ENCODE measurements at regions not wholly inside any gene's neighbourhood (a gene's known extent, or its start where the extent isn't known, plus 50 kb on each side); places are given as distances from the start of the nearest gene placed in this dataset.

DNA sequence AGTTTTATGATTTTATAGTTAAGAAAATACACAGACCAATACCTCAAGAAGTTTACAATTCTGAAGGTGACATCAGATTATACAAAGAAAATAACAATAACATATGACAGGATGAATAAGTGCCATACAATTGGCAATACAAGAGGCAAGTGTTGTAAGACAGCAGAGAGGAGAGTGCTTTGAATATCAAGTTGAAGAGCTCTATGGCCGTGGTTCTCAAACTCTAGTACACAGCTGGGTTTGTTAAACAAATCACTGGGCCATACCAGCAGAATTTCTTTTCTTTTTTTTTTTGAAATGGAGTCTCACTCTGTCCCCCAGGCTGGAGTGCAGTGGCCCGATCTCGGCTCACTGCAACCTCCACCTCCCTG is 167.1 kb upstream of the NECTIN3 start:
- no peak overlapping the region for H3K9ac ChIP-seq (ENCODE audit: low read length)
- WGBS, result 95% methylated on average over 3 of the region's 3 CpGs
- no peak overlapping the region for H2AK5ac ChIP-seq (ENCODE audit: low read length, severe bottlenecking)
- H4K8ac ChIP-seq (ENCODE audit: low read length), result no peak overlapping the region
- H3K79me1 ChIP-seq (replicated peaks; ENCODE audit: low read length, poor library complexity, severe bottlenecking), result no peaks in the 10 kb centered on the region
- H3K4me3 ChIP-seq (ENCODE audit: insufficient read depth in 1 of 2, low read depth in 1 of 2, low read length in 2 of 2), result no peak overlapping the region
- no peak overlapping the region for H2BK120ac ChIP-seq (ENCODE audit: low read depth, low read length)
- no peaks in the 10 kb centered on the region for H3K36me3 ChIP-seq (ENCODE audit: control insufficient read depth in 1 of 2, insufficient read depth in 2 of 2, low read depth in 1 of 2, low read length in 2 of 2)
- H3K27me3 ChIP-seq (ENCODE audit: control insufficient read depth in 1 of 2, insufficient read depth in 1 of 2, low read length in 2 of 2), result no peaks in the 10 kb centered on the region
- H3K23ac ChIP-seq (ENCODE audit: low read length in 2 of 2), result no peak overlapping the region
- H2AFZ ChIP-seq (ENCODE audit: low read depth, low read length), result no peak overlapping the region
- no peaks in the 10 kb centered on the region for H3K9me3 ChIP-seq (ENCODE audit: control insufficient read depth, low read length)
- no peak overlapping the region for H3K4ac ChIP-seq (ENCODE audit: low read depth in 1 of 2, low read length in 2 of 2)
- no peak overlapping the region for H3K18ac ChIP-seq (ENCODE audit: low read depth in 1 of 2, low read length in 2 of 2)
- no peaks in the 10 kb centered on the region for H3K4me1 ChIP-seq (ENCODE audit: control insufficient read depth, insufficient read depth, low read depth, low read length)
- no peak overlapping the region for H2BK12ac ChIP-seq (ENCODE audit: low read length in 2 of 2)
- H4K91ac ChIP-seq (ENCODE audit: low read length), result no peak overlapping the region
- H2BK5ac ChIP-seq (ENCODE audit: low read depth, low read length, poor library complexity, severe bottlenecking), result no peak overlapping the region
- no peak overlapping the region for H3K14ac ChIP-seq (ENCODE audit: low read length in 2 of 2)
- H3K4me2 ChIP-seq (ENCODE audit: low read length, poor library complexity, severe bottlenecking), result no peak overlapping the region
- DNase-seq, result no peak
- no peak overlapping the region for H3K27ac ChIP-seq (ENCODE audit: low read length, poor library complexity, severe bottlenecking)
- no peak overlapping the region for H2BK15ac ChIP-seq (ENCODE audit: low read depth, poor library complexity, severe bottlenecking)

DNA sequence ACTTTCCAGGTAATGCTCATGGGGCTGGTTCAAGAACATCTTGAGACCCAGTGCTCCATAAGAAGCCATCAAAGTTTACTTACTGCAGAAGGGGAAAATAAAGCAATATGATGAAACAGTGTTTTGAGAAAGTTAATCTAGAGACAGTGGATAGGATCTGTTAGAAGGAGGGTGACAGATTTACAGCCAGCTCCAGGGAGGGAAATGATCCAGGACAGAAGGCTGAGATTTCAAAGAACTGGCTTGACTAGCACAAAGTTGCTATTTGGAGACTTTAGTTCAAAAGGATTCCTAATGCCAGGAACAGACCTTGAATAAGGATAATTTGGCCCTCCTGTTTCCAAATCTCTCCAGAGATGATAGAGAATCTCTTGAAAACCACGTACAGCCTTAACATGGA is 166.5 kb upstream of the NECTIN3 start:
- 61% methylated on average over 1 of the region's 1 CpG for WGBS
- Histone ChIP-seq H3K27ac (ENCODE audit: low read length, poor library complexity, severe bottlenecking) (no peak overlapping the region), H3K14ac (ENCODE audit: low read length in 2 of 2) (no peak overlapping the region)

DNA sequence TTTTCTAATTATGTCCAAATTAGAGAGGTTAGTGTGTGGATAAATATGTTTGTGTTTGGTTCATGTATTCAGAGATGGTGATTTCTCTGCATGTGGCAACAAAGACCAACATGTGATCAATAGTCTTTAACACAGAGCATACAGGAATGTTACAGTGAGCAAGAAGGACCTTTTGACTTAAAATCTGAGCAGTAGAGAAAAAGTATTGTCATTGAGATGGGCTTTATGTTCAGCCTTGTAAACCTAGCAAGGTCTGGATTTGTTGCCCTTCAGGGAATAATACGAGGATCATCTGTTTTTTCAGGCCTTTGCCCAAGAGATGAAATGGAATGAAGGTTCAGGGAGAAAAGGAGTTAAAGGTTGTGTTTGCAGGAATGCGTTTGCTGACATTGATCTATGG is 161.8 kb upstream of the NECTIN3 start:
- no peak overlapping the region for H3K4me2 ChIP-seq (ENCODE audit: low read length, poor library complexity, severe bottlenecking)
- no peaks in the 10 kb centered on the region for H3K4me1 ChIP-seq (ENCODE audit: control insufficient read depth, insufficient read depth, low read depth, low read length)
- no peak overlapping the region for H3K23ac ChIP-seq (ENCODE audit: low read length in 2 of 2)
- H4K91ac ChIP-seq (ENCODE audit: low read length), result no peak overlapping the region
- WGBS, result 80% methylated on average over 2 of the region's 2 CpGs
- no peaks in the 10 kb centered on the region for H3K36me3 ChIP-seq (ENCODE audit: control insufficient read depth in 1 of 2, insufficient read depth in 2 of 2, low read depth in 1 of 2, low read length in 2 of 2)
- H3K4ac ChIP-seq (ENCODE audit: low read depth in 1 of 2, low read length in 2 of 2), result no peak overlapping the region
- no peak overlapping the region for H3K14ac ChIP-seq (ENCODE audit: low read length in 2 of 2)
- no peak overlapping the region for H3K4me3 ChIP-seq (ENCODE audit: insufficient read depth in 1 of 2, low read depth in 1 of 2, low read length in 2 of 2)
- H2AFZ ChIP-seq (ENCODE audit: low read depth, low read length), result no peak overlapping the region
- no peak overlapping the region for H4K8ac ChIP-seq (ENCODE audit: low read length)
- no peaks in the 10 kb centered on the region for H3K79me1 ChIP-seq (replicated peaks; ENCODE audit: low read length, poor library complexity, severe bottlenecking)
- no peak overlapping the region for H3K18ac ChIP-seq (ENCODE audit: low read depth in 1 of 2, low read length in 2 of 2)
- H3K9me3 ChIP-seq (ENCODE audit: control insufficient read depth, low read length), result no peaks in the 10 kb centered on the region
- no peaks in the 10 kb centered on the region for H3K27me3 ChIP-seq (ENCODE audit: control insufficient read depth in 1 of 2, insufficient read depth in 1 of 2, low read length in 2 of 2)
- DNase-seq, result no peak
- no peak overlapping the region for H3K9ac ChIP-seq (ENCODE audit: low read length)
- H2BK15ac ChIP-seq (ENCODE audit: low read depth, poor library complexity, severe bottlenecking), result no peak overlapping the region
- H2BK120ac ChIP-seq (ENCODE audit: low read depth, low read length), result no peak overlapping the region
- H2BK12ac ChIP-seq (ENCODE audit: low read length in 2 of 2), result no peak overlapping the region
- H2BK5ac ChIP-seq (ENCODE audit: low read depth, low read length, poor library complexity, severe bottlenecking), result no peak overlapping the region
- no peak overlapping the region for H2AK5ac ChIP-seq (ENCODE audit: low read length, severe bottlenecking)
- no peak overlapping the region for H3K27ac ChIP-seq (ENCODE audit: low read length, poor library complexity, severe bottlenecking)

More for the DNA sequence above, 166.5 kb upstream of the NECTIN3 start:
- Histone ChIP-seq H2BK120ac (ENCODE audit: low read depth, low read length) (no peak overlapping the region), H3K4me2 (ENCODE audit: low read length, poor library complexity, severe bottlenecking) (no peak overlapping the region), H2BK15ac (ENCODE audit: low read depth, poor library complexity, severe bottlenecking) (no peak overlapping the region), H2BK12ac (ENCODE audit: low read length in 2 of 2) (no peak overlapping the region), H3K9me3 (ENCODE audit: control insufficient read depth, low read length) (no peaks in the 10 kb centered on the region), H3K4me1 (ENCODE audit: control insufficient read depth, insufficient read depth, low read depth, low read length) (no peaks in the 10 kb centered on the region), H4K91ac (ENCODE audit: low read length) (no peak overlapping the region), H2AFZ (ENCODE audit: low read depth, low read length) (no peak overlapping the region), H3K4me3 (ENCODE audit: insufficient read depth in 1 of 2, low read depth in 1 of 2, low read length in 2 of 2) (no peak overlapping the region), H3K23ac (ENCODE audit: low read length in 2 of 2) (no peak overlapping the region), H2BK5ac (ENCODE audit: low read depth, low read length, poor library complexity, severe bottlenecking) (no peak overlapping the region), H2AK5ac (ENCODE audit: low read length, severe bottlenecking) (no peak overlapping the region), H3K79me1 (replicated peaks; ENCODE audit: low read length, poor library complexity, severe bottlenecking) (no peaks in the 10 kb centered on the region), H3K27me3 (ENCODE audit: control insufficient read depth in 1 of 2, insufficient read depth in 1 of 2, low read length in 2 of 2) (no peaks in the 10 kb centered on the region), H3K18ac (ENCODE audit: low read depth in 1 of 2, low read length in 2 of 2) (no peak overlapping the region), H3K4ac (ENCODE audit: low read depth in 1 of 2, low read length in 2 of 2) (no peak overlapping the region), H3K9ac (ENCODE audit: low read length) (no peak overlapping the region), H3K36me3 (ENCODE audit: control insufficient read depth in 1 of 2, insufficient read depth in 2 of 2, low read depth in 1 of 2, low read length in 2 of 2) (no peaks in the 10 kb centered on the region), H4K8ac (ENCODE audit: low read length) (no peak overlapping the region)
- DNase-seq, result no peak

DNA sequence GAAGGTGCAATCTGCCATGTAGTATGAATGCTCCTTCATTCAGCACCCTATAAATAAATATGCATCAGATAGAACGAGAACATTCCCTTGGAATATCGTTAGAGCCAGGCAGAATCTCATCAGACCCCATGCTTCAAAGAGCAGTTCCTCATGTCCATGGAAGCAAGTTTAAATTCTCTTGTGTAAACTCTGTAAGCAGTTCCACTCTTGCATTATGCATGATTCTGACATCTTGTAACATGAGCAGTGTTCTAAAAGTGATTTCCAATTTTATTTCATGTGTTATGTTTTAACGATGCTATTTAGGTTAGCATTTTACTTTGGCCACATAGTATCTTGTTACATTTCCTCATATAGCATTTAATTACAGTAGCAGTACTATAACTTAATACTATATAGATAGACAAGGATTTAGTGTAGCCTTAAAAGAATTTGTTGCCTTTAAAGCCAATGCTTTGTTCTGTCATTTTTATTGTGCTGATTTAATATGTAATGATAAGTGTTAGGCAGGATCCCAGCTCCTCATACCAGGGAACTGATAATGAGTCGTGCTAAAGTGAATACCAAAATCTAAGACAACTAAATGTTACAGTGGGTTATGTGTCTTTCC is 161.2 kb upstream of the NECTIN3 start:
- no peak overlapping the region for H3K4me3 ChIP-seq (ENCODE audit: insufficient read depth in 1 of 2, low read depth in 1 of 2, low read length in 2 of 2)

More for the DNA sequence above, 161.2 kb upstream of the NECTIN3 start:
- Histone ChIP-seq H3K9ac (ENCODE audit: low read length) (no peak overlapping the region), H3K36me3 (ENCODE audit: control insufficient read depth in 1 of 2, insufficient read depth in 2 of 2, low read depth in 1 of 2, low read length in 2 of 2) (no peaks in the 10 kb centered on the region), H3K4me2 (ENCODE audit: low read length, poor library complexity, severe bottlenecking) (no peak overlapping the region), H4K91ac (ENCODE audit: low read length) (no peak overlapping the region), H2BK15ac (ENCODE audit: low read depth, poor library complexity, severe bottlenecking) (no peak overlapping the region), H3K4me1 (ENCODE audit: control insufficient read depth, insufficient read depth, low read depth, low read length) (no peaks in the 10 kb centered on the region), H2BK12ac (ENCODE audit: low read length in 2 of 2) (no peak overlapping the region), H2BK120ac (ENCODE audit: low read depth, low read length) (no peak overlapping the region), H3K23ac (ENCODE audit: low read length in 2 of 2) (no peak overlapping the region), H4K8ac (ENCODE audit: low read length) (no peak overlapping the region), H2BK5ac (ENCODE audit: low read depth, low read length, poor library complexity, severe bottlenecking) (no peak overlapping the region), H3K79me1 (replicated peaks; ENCODE audit: low read length, poor library complexity, severe bottlenecking) (no peaks in the 10 kb centered on the region), H2AFZ (ENCODE audit: low read depth, low read length) (no peak overlapping the region), H3K27ac (ENCODE audit: low read length, poor library complexity, severe bottlenecking) (no peak overlapping the region), H3K9me3 (ENCODE audit: control insufficient read depth, low read length) (no peaks in the 10 kb centered on the region), H2AK5ac (ENCODE audit: low read length, severe bottlenecking) (no peak overlapping the region), H3K4ac (ENCODE audit: low read depth in 1 of 2, low read length in 2 of 2) (no peak overlapping the region), H3K27me3 (ENCODE audit: control insufficient read depth in 1 of 2, insufficient read depth in 1 of 2, low read length in 2 of 2) (no peaks in the 10 kb centered on the region), H3K14ac (ENCODE audit: low read length in 2 of 2) (no peak overlapping the region), H3K18ac (ENCODE audit: low read depth in 1 of 2, low read length in 2 of 2) (no peak overlapping the region)
- no peak for DNase-seq
- WGBS, result 92% methylated on average over 2 of the region's 4 CpGs

Data from mesenchymal stem cell (in vitro differentiated cells and primary cell).